Ovary (tissue), 7 donors: ENCODE measurements at regions not wholly inside any gene's neighbourhood (a gene's known extent, or its start where the extent isn't known, plus 50 kb on each side); places are given as distances from the start of the nearest gene placed in this dataset.

Experiments used
- DNase-seq, 5 donors: peaks; one replicate each; pipeline ENCODE4 v3.0.0-alpha.2; 2019 to 2020
- H3K27ac ChIP-seq, 2 donors: fragments of 200-600 bp; one replicate each; pipeline versions ENCODE4 v1.5.1 to v1.8.0; 2019 to 2022
- H3K27me3 ChIP-seq: fragments of 200-600 bp; one replicate; pipeline ENCODE4 v1.8.0; 2022
- H3K36me3 ChIP-seq: fragments of 200-600 bp; sonication (generic); one replicate; pipeline ENCODE4 v1.5.1; 2019
- H3K4me1 ChIP-seq: one replicate; pipeline ENCODE4 v1.8.1; 2013; ENCODE audit warnings: mild to moderate bottlenecking, moderate library complexity; ENCODE audit not compliant: insufficient read depth
- H3K4me3 ChIP-seq: fragments of 200-600 bp; sonication (generic); one replicate; pipeline ENCODE4 v1.5.1; 2017
- H3K9me3 ChIP-seq, 2 donors: fragments of 200-600 bp in 1 of 2; sonication (generic) in 1 of 2; one replicate each; pipeline versions ENCODE4 v1.5.1 to v1.8.1; 2013 to 2019; ENCODE audit warnings: mild to moderate bottlenecking in 1 of 2, moderate library complexity in 1 of 2
- CTCF ChIP-seq, 3 donors: fragments of 450-650 bp in 2 of 3; fragments of 200-600 bp in 1 of 3; IDR thresholded peaks; one replicate each; pipeline versions ENCODE4 v1.5.1 to v1.8.0; 2016 to 2022; ENCODE audit warnings: antibody characterized with exemption in 3 of 3, mild to moderate bottlenecking in 1 of 3
- EP300 ChIP-seq: sonication (generic); formaldehyde crosslinking; IDR thresholded peaks from one replicate; pipeline ENCODE4 v1.6.1; 2017; ENCODE audit warnings: antibody characterized with exemption
- POLR2A ChIP-seq: fragments of 450-650 bp; IDR thresholded peaks from one replicate; pipeline ENCODE4 v1.6.1; 2017; ENCODE audit warnings: antibody characterized with exemption, mild to moderate bottlenecking, moderate library complexity
- WGBS, 3 donors: extraction: QIAGEN DNeasy Blood & Tissue Kit in 1 of 3; methylation state at CpG; one replicate each; pipeline versions ENCODE4 v1.1.5 to v1.1.7; 2013 to 2017; 5-methylcytosine and 5-hydroxymethylcytosine counted together
- intact Hi-C, 4 donors: fragments of 100-400 bp; cut with DNase I; formaldehyde crosslinking; loops; one replicate each; pipeline versions ENCODE4 v1.11.0 to v1.15.1; 2022 to 2023
- donor health status: DM: no; HTN: no; CAD: no; lungs with moderate emphysema.
- donor health status: DM: no; HTN: no; CAD: no.
- donor health status: Bipolar disorder and iron deficiency.
- donor health status: DM: no; HTN: no; CAD: no.
- donor health status: DM: yes; HTN: yes; CAD: no.

- 37 to 50% (median 46%) methylated on average over 7 of the region's 7 CpGs for WGBS, 3 donors
- H3K27ac ChIP-seq, result no peak overlapping the region
Observed at GRCh38 chr2:7270011-7270431, 352.8 kb downstream of the RNF144A start.

GRCh38 chr2:7272210-7272609 lies 355.0 kb downstream of the RNF144A start:
- Histone ChIP-seq H3K9me3 (no peaks in the 10 kb centered on the region), H3K4me1 (no peaks in the 10 kb centered on the region), H3K36me3 (no peaks in the 10 kb centered on the region), H3K27ac (no peak overlapping the region), H3K27me3 (no peaks in the 10 kb centered on the region), H3K4me3 (no peak overlapping the region)
- intact Hi-C loops, result no loop called here
- no peak for DNase-seq
- 65 to 71% (median 65%) methylated on average over 3 of the region's 3 CpGs for WGBS, 3 donors
- TF ChIP-seq POLR2A (no peak), EP300 (no peak), CTCF (IDR thresholded peaks at IDR 0.05) (no peak)

More at GRCh38 chr2:7270011-7270431, 352.8 kb downstream of the RNF144A start:
- no peak for DNase-seq
- intact Hi-C loops, result no loop called here
- no peaks in the 10 kb centered on the region for H3K4me1 ChIP-seq
- TF ChIP-seq EP300, result no peak
- no peak for TF ChIP-seq POLR2A
- no peak for TF ChIP-seq CTCF (IDR thresholded peaks at IDR 0.05)
- no peaks in the 10 kb centered on the region for H3K27me3 ChIP-seq
- H3K4me3 ChIP-seq, result no peak overlapping the region
- H3K9me3 ChIP-seq, result no peaks in the 10 kb centered on the region
- no peaks in the 10 kb centered on the region for H3K36me3 ChIP-seq

- no peaks in the 10 kb centered on the region for H3K4me1 ChIP-seq
- TF ChIP-seq CTCF (IDR thresholded peaks at IDR 0.05) (no peak), POLR2A (no peak), EP300 (no peak)
- H3K9me3 ChIP-seq, result no peaks in the 10 kb centered on the region
- H3K27ac ChIP-seq, result no peak overlapping the region
- DNase-seq, result no peak
- intact Hi-C loops, result no loop called here
- no peak overlapping the region for H3K4me3 ChIP-seq
- no peaks in the 10 kb centered on the region for H3K36me3 ChIP-seq
- no peaks in the 10 kb centered on the region for H3K27me3 ChIP-seq
Observed at GRCh38 chr2:7278984-7279383, 361.8 kb downstream of the RNF144A start.

GRCh38 chr2:7279421-7279949 lies 362.3 kb downstream of the RNF144A start:
- no peaks in the 10 kb centered on the region for H3K36me3 ChIP-seq
- H3K4me3 ChIP-seq, result no peak overlapping the region
- no peaks in the 10 kb centered on the region for H3K4me1 ChIP-seq
- WGBS, 3 donors, result 49 to 52% (median 51%) methylated on average over 6 to 7 of the region's 7 CpGs
- TF ChIP-seq EP300, result no peak
- no peak for TF ChIP-seq POLR2A
- no peak for TF ChIP-seq CTCF (IDR thresholded peaks at IDR 0.05)
- no peaks in the 10 kb centered on the region for H3K9me3 ChIP-seq
- no peak for DNase-seq
- no peaks in the 10 kb centered on the region for H3K27me3 ChIP-seq
- H3K27ac ChIP-seq, result no peak overlapping the region
- intact Hi-C loops, result no loop called here

- TF ChIP-seq CTCF (IDR thresholded peaks at IDR 0.05) (no peak), EP300 (no peak), POLR2A (no peak)
- no peak for DNase-seq
- Histone ChIP-seq H3K27me3 (no peaks in the 10 kb centered on the region), H3K4me3 (no peak overlapping the region), H3K27ac (no peak overlapping the region), H3K4me1 (no peaks in the 10 kb centered on the region), H3K9me3 (no peaks in the 10 kb centered on the region), H3K36me3 (no peaks in the 10 kb centered on the region)
- intact Hi-C loops, result no loop called here
- 62 to 87% (median 69%) methylated on average over 3 of the region's 3 CpGs for WGBS, 3 donors
Observed at GRCh38 chr2:7280790-7281189, 363.6 kb downstream of the RNF144A start.
